Body of pancreas (tissue), 4 donors: ENCODE measurements at regions not wholly inside any gene's neighbourhood (a gene's known extent, or its start where the extent isn't known, plus 50 kb on each side); places are given as distances from the start of the nearest gene placed in this dataset.

Experiments
- ATAC-seq: fragments of 150-250 bp; one replicate; pipeline ENCODE4 v1.9.1; 2016
- DNase-seq, 4 donors: peaks; one replicate each; pipeline ENCODE4 v3.0.0-alpha.2; 2019
- H3K27ac ChIP-seq, 4 donors: fragments of 200-600 bp; sonication (generic); 1 replicate in 3 of 4; 2 replicates in 1 of 4; pipeline versions ENCODE4 v1.5.1 to v1.6.1; 2016 to 2019; ENCODE audit warnings: mild to moderate bottlenecking in 1 of 4, mixed read lengths in 1 of 4, moderate library complexity in 1 of 4
- H3K27me3 ChIP-seq, 2 donors: fragments of 200-600 bp; sonication (generic); one replicate each; pipeline ENCODE4 v1.6.0; 2016; ENCODE audit warnings: mild to moderate bottlenecking in 1 of 2
- H3K36me3 ChIP-seq, 2 donors: fragments of 200-600 bp; sonication (generic); replicated peaks in 1 of 2; 2 replicates each; pipeline ENCODE4 v1.5.1; 2016; ENCODE audit warnings: low read depth in 2 of 2; ENCODE audit not compliant: insufficient read depth in 1 of 2
- H3K4me1 ChIP-seq: fragments of 200-600 bp; sonication (generic); one replicate; pipeline ENCODE4 v1.6.0; 2016
- H3K4me3 ChIP-seq, 2 donors: fragments of 200-600 bp; sonication (generic); 1 replicate in 1 of 2; 2 replicates in 1 of 2; pipeline ENCODE4 v1.5.1; 2016 to 2019
- H3K9me3 ChIP-seq, 3 donors: fragments of 200-600 bp; sonication (generic); 1 replicate in 2 of 3; 2 replicates in 1 of 3; pipeline ENCODE4 v1.5.1; 2016
- POLR2A ChIP-seq, 3 donors: fragments of 450-650 bp; IDR thresholded peaks; one replicate each; pipeline ENCODE4 v1.6.1; 2016; ENCODE audit warnings: antibody characterized with exemption in 3 of 3, mild to moderate bottlenecking in 2 of 3
- WGBS, 2 donors: methylation state at CpG; one replicate each; pipeline ENCODE4 v1.1.5; 2017; 5-methylcytosine and 5-hydroxymethylcytosine counted together
- intact Hi-C: fragments of 100-400 bp; cut with DNase I; formaldehyde crosslinking; loops from one replicate; pipeline ENCODE4 v1.15.1; 2023
- TF ChIP-seq, protein P1 (sequence below), 7 experiments: fragments of 450-650 bp in 4 of 7; fragments of 200-600 bp in 3 of 7; sonication (generic) in 3 of 7; IDR thresholded peaks; one replicate each; pipeline ENCODE4 v1.5.1; 2016 to 2019; ENCODE audit warnings: antibody characterized with exemption in 7 of 7

DNA sequence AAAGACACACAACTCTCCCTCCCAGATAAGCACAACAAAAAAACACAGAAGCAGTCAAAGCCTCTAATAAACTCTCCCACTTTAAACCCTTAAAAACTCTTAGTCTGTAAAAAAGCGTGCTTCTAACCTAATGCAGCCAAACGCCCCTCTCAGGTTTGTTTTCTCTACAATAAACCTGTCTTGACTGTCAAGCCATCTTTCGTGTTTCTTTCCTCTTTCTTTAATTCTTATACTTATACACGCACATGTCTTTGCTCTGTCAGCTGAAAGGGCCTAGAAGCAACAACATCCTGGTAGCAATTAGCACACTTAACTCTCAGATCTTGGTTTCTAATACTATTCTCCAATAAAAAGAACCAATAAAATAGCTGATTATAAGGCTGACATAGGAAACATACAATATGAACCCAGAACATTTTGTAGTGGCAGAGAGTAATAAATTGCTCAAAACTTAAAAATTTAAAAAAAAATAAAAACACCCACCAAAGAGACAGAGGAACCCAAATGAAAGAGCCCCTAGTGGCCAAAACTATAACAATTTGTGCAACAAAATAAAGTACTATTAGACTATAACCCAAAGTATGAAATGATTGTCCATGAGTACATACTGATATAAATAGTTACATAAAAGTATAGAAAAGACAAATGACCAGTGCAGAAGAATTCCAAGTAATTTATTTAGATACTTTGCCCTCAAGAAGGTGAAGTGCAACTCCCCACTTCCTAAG is 440.4 kb upstream of the ADGRL3 start:
- ATAC-seq, result no peak
- Histone ChIP-seq H3K4me3 (no peak overlapping the region), H3K27ac (no peak overlapping the region), H3K4me1 (no peaks in the 10 kb centered on the region), H3K36me3 (no peaks in the 10 kb centered on the region), H3K27me3 (no peaks in the 10 kb centered on the region), H3K9me3 (no peaks in the 10 kb centered on the region)
- intact Hi-C loops, result no loop called here
- TF ChIP-seq, protein P1, sequence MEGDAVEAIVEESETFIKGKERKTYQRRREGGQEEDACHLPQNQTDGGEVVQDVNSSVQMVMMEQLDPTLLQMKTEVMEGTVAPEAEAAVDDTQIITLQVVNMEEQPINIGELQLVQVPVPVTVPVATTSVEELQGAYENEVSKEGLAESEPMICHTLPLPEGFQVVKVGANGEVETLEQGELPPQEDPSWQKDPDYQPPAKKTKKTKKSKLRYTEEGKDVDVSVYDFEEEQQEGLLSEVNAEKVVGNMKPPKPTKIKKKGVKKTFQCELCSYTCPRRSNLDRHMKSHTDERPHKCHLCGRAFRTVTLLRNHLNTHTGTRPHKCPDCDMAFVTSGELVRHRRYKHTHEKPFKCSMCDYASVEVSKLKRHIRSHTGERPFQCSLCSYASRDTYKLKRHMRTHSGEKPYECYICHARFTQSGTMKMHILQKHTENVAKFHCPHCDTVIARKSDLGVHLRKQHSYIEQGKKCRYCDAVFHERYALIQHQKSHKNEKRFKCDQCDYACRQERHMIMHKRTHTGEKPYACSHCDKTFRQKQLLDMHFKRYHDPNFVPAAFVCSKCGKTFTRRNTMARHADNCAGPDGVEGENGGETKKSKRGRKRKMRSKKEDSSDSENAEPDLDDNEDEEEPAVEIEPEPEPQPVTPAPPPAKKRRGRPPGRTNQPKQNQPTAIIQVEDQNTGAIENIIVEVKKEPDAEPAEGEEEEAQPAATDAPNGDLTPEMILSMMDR (IDR thresholded peaks at IDR 0.05), result no peak
- no peak for TF ChIP-seq POLR2A (IDR thresholded peaks at IDR 0.05)
- no peak for DNase-seq
- WGBS, 2 donors, result 47 to 58% methylated on average over 4 of the region's 4 CpGs

DNA sequence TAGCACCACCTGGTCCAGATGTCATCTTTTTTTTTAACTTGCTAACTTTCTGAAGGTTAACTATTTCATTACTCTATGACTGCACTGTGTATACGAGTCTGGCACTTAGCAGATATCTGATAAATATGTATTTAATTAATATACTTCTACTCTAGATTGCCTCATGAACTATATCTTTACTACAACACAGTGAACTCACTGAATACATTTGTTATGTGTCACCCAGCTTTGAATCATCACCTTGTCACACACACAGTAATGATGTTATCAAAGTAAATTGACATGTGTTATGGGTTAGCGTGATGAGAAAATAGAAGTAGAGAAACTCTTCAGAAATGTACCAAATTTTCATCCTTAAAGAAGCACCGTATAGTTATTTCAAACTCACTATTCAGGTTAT is 419.3 kb upstream of the ADGRL3 start:
- Histone ChIP-seq H3K27ac (no peak overlapping the region), H3K4me1 (no peaks in the 10 kb centered on the region), H3K27me3 (no peaks in the 10 kb centered on the region), H3K9me3 (no peaks in the 10 kb centered on the region), H3K4me3 (no peak overlapping the region), H3K36me3 (no peaks in the 10 kb centered on the region)
- ATAC-seq (no peak), DNase-seq (no peak)
- TF ChIP-seq, protein P1 (IDR thresholded peaks at IDR 0.05), result no peak
- TF ChIP-seq POLR2A (IDR thresholded peaks at IDR 0.05), result no peak
- WGBS, 2 donors, result 40 to 42% methylated on average over 3 of the region's 3 CpGs
- intact Hi-C loops, result no loop called here

DNA sequence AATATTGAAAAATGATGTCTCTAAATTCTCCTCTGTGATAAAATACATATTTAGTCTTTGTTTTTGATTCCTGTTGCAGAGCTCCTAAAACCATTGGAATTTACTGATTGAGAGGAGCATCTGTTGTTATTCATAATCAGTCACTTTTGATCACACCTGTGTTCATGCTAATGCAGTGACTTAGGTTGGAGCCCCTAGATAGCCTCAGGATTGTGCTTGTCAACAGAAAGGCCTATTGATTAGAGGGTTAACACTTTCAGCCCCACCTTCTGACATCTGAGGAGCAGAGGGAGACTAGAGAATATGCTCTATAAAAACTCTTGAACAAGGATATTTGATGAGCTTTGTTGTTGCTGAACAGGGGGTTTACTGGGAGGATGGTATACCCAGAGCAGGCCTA is 409.5 kb upstream of the ADGRL3 start:
- TF ChIP-seq, protein P1 (IDR thresholded peaks at IDR 0.05), result no peak
- TF ChIP-seq POLR2A (IDR thresholded peaks at IDR 0.05), result no peak
- Histone ChIP-seq H3K27me3 (no peaks in the 10 kb centered on the region), H3K9me3 (no peaks in the 10 kb centered on the region), H3K36me3 (no peaks in the 10 kb centered on the region), H3K27ac (no peak overlapping the region), H3K4me1 (no peaks in the 10 kb centered on the region), H3K4me3 (no peak overlapping the region)
- DNase-seq (no peak), ATAC-seq (no peak)
- intact Hi-C loops, result no loop called here

DNA sequence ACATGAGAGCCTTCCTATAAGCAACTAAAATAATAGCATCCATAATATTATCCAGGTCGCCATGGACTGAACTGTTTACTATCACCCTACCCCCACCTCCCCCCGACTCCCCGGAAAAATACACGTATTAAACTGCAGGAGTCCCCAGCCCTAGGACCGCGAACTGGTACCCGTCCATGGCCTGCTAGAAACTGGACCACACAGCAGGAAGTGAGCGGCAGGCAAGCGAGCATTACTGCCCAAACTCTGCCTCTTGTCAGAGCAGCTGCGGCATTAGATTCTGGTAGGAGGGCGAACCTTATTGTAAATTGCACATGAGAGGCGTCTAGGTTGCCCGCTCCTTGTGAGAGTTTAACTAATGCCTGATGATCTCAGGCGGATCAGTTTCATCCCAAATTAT is 405.8 kb upstream of the ADGRL3 start:
- no peaks in the 10 kb centered on the region for H3K36me3 ChIP-seq
- ATAC-seq (no peak), DNase-seq (no peak)
- H3K9me3 ChIP-seq, result no peaks in the 10 kb centered on the region
- TF ChIP-seq, protein P1 (IDR thresholded peaks at IDR 0.05), result no peak
- no peak for TF ChIP-seq POLR2A (IDR thresholded peaks at IDR 0.05)
- no peaks in the 10 kb centered on the region for H3K4me1 ChIP-seq
- no peak overlapping the region for H3K4me3 ChIP-seq
- intact Hi-C loops, result no loop called here
- WGBS, 2 donors, result 77 to 79% methylated on average over 14 of the region's 14 CpGs
- no peaks in the 10 kb centered on the region for H3K27me3 ChIP-seq
- H3K27ac ChIP-seq, result no peak overlapping the region

DNA sequence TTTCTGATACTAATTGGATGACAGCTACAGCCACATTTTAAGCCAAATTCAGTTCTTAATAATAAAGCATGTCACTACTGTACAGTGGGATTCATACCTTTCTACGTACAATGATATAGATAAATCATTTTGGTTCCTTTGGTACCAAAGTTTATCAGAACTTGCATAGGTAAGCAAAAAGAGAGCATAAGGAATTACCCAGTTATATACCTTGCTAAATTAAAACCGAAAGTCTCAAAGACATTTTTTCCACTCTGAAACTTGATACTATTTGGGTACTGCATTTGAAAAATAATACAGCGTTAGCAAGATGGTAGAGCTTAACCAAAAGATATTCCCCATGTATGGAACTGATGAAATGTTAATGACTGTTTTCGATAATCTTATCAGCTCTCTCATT is 400.9 kb upstream of the ADGRL3 start:
- DNase-seq (no peak), ATAC-seq (no peak)
- WGBS, 2 donors, result 68 to 70% methylated on average over 4 of the region's 4 CpGs
- H3K4me1 ChIP-seq, result no peaks in the 10 kb centered on the region
- H3K27me3 ChIP-seq, result no peaks in the 10 kb centered on the region
- no peaks in the 10 kb centered on the region for H3K36me3 ChIP-seq
- H3K27ac ChIP-seq, result no peak overlapping the region
- H3K9me3 ChIP-seq, result no peaks in the 10 kb centered on the region
- H3K4me3 ChIP-seq, result no peak overlapping the region
- no peak for TF ChIP-seq POLR2A (IDR thresholded peaks at IDR 0.05)
- TF ChIP-seq, protein P1 (IDR thresholded peaks at IDR 0.05), result no peak
- intact Hi-C loops, result no loop called here
